ENCODE measurements at regions not wholly inside any gene's neighbourhood (a gene's known extent, or its start where the extent isn't known, plus 50 kb on each side); places are given as distances from the start of the nearest gene placed in this dataset.

- H3K27ac ChIP-seq: no peak overlapping the region
- no peaks in the 10 kb centered on the region for H3K27me3 ChIP-seq (ENCODE audit: low read depth)
- intact Hi-C loops (cut with DNase I): no loop called here
- no peaks in the 10 kb centered on the region for H3K4me1 ChIP-seq
- no peak overlapping the region for H3K4me3 ChIP-seq
- no peaks in the 10 kb centered on the region for H3K36me3 ChIP-seq
- ATAC-seq: peak; percentile 61 to 66
- peak; percentile 58 for TF ChIP-seq CTCF (IDR thresholded peaks at IDR 0.05)
- no peak for DNase-seq
- no peaks in the 10 kb centered on the region for H3K9me3 ChIP-seq
Measured at GRCh38 chr6:153511896-153512496, 380.9 kb upstream of the RGS17 start.

GRCh38 chr6:153503810-153504209, 372.7 kb upstream of the RGS17 start:
- H3K36me3 ChIP-seq: no peaks in the 10 kb centered on the region
- H3K27ac ChIP-seq: no peak overlapping the region
- ATAC-seq (no peak), DNase-seq (no peak)
- no peak for TF ChIP-seq CTCF (IDR thresholded peaks at IDR 0.05)
- H3K27me3 ChIP-seq (ENCODE audit: low read depth): no peaks in the 10 kb centered on the region
- intact Hi-C loops (cut with DNase I): no loop called here
- H3K4me3 ChIP-seq: no peak overlapping the region
- no peaks in the 10 kb centered on the region for H3K9me3 ChIP-seq
- H3K4me1 ChIP-seq: no peaks in the 10 kb centered on the region

GRCh38 chr6:153493501-153493900, 362.4 kb upstream of the RGS17 start:
- Histone ChIP-seq H3K27me3 (ENCODE audit: low read depth) (no peaks in the 10 kb centered on the region), H3K27ac (no peak overlapping the region), H3K9me3 (no peaks in the 10 kb centered on the region), H3K4me3 (no peak overlapping the region), H3K4me1 (no peaks in the 10 kb centered on the region), H3K36me3 (no peaks in the 10 kb centered on the region)
- DNase-seq: no peak
- ATAC-seq: no peak
- intact Hi-C loops (cut with DNase I): no loop called here
- TF ChIP-seq CTCF (IDR thresholded peaks at IDR 0.05): no peak

GRCh38 chr6:153489479-153489878, 358.4 kb upstream of the RGS17 start:
- Histone ChIP-seq H3K36me3 (no peaks in the 10 kb centered on the region), H3K4me3 (no peak overlapping the region), H3K4me1 (no peaks in the 10 kb centered on the region), H3K9me3 (no peaks in the 10 kb centered on the region), H3K27ac (no peak overlapping the region), H3K27me3 (ENCODE audit: low read depth) (no peaks in the 10 kb centered on the region)
- ATAC-seq: no peak
- DNase-seq: no peak
- TF ChIP-seq CTCF (IDR thresholded peaks at IDR 0.05): no peak
- intact Hi-C loops (cut with DNase I): no loop called here

GRCh38 chr6:153488267-153488666, 357.2 kb upstream of the RGS17 start:
- Histone ChIP-seq H3K4me1 (no peaks in the 10 kb centered on the region), H3K36me3 (no peaks in the 10 kb centered on the region), H3K27ac (no peak overlapping the region), H3K4me3 (no peak overlapping the region), H3K27me3 (ENCODE audit: low read depth) (no peaks in the 10 kb centered on the region), H3K9me3 (no peaks in the 10 kb centered on the region)
- intact Hi-C loops (cut with DNase I): no loop called here
- DNase-seq (no peak), ATAC-seq (no peak)
- no peak for TF ChIP-seq CTCF (IDR thresholded peaks at IDR 0.05)

DNA sequence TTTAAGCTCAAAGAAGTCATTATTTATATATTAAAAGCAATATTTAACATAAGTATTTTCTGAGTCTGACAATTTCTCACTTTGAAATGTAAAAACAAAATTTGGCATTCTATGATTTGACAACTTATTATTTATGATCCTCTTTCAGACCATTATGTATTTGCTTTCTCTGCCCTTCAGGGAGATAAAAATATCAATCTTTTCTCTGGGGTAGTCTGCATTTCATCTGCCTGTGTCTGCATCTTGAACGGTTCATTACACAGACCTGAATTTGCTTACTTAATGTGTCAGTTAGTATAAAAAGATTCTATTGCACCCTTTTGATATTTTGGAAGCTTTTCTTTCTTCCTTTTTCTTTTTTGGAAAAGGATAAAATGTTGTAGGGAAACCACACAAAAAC, 354.0 kb upstream of the RGS17 start:
- no peaks in the 10 kb centered on the region for H3K36me3 ChIP-seq
- H3K4me1 ChIP-seq: no peaks in the 10 kb centered on the region
- ATAC-seq (no peak), DNase-seq (no peak)
- H3K27ac ChIP-seq: no peak overlapping the region
- intact Hi-C loops (cut with DNase I): no loop called here
- H3K4me3 ChIP-seq: no peak overlapping the region
- no peaks in the 10 kb centered on the region for H3K27me3 ChIP-seq (ENCODE audit: low read depth)
- H3K9me3 ChIP-seq: no peaks in the 10 kb centered on the region
- no peak for TF ChIP-seq CTCF (IDR thresholded peaks at IDR 0.05)
